ENCODE measurements at regions not wholly inside any gene's neighbourhood (a gene's known extent, or its start where the extent isn't known, plus 50 kb on each side); places are given as distances from the start of the nearest gene placed in this dataset.
"Not testable (repeated sequence)": the region's sequence is repeated elsewhere in the genome, so short reads cannot be mapped to it uniquely, and the experiment has no call there.

GRCh38 chr5:18270635-18271338 lies 636.5 kb downstream of the TAF11L14 start:
- no peak for DNase-seq

GRCh38 chr5:18276939-18277338 lies 642.7 kb downstream of the TAF11L14 start:
- no peak for DNase-seq

GRCh38 chr5:18281947-18282581 lies 647.8 kb downstream of the TAF11L14 start:
- peak; percentile 90 for DNase-seq

- DNase-seq = no peak
Measured at GRCh38 chr5:18285257-18285656, 651.0 kb downstream of the TAF11L14 start.

- DNase-seq = no peak
Measured at GRCh38 chr5:18292146-18292545, 657.9 kb downstream of the TAF11L14 start.

GRCh38 chr5:18295696-18296095 lies 661.4 kb downstream of the TAF11L14 start:
- DNase-seq = not testable (repeated sequence)

GRCh38 chr5:18299166-18299565 lies 664.9 kb downstream of the TAF11L14 start:
- no peak for DNase-seq

- DNase-seq = peak; percentile 46
Measured at GRCh38 chr5:18305288-18305924, 671.1 kb downstream of the TAF11L14 start.

- DNase-seq = no peak
Measured at GRCh38 chr5:18311266-18311665, 677.0 kb downstream of the TAF11L14 start.

GRCh38 chr5:18312016-18312415 lies 677.8 kb downstream of the TAF11L14 start:
- DNase-seq = no peak

- peak; percentile 58 for DNase-seq
Measured at GRCh38 chr5:18314192-18314778, 680.0 kb downstream of the TAF11L14 start.

- no peak for DNase-seq
Measured at GRCh38 chr5:18321262-18321942, 687.1 kb downstream of the TAF11L14 start.

GRCh38 chr5:18323891-18324290 lies 689.6 kb downstream of the TAF11L14 start:
- no peak for DNase-seq

- DNase-seq = no peak
Measured at GRCh38 chr5:18325431-18325830, 691.2 kb downstream of the TAF11L14 start.

GRCh38 chr5:18329328-18329727 lies 695.1 kb downstream of the TAF11L14 start:
- DNase-seq = no peak

GRCh38 chr5:18333841-18334240 lies 699.6 kb downstream of the TAF11L14 start:
- DNase-seq = no peak

- no peak for DNase-seq
Measured at GRCh38 chr5:18334949-18335348, 700.7 kb downstream of the TAF11L14 start.

- no peak for DNase-seq
Measured at GRCh38 chr5:18354828-18355227, 720.6 kb downstream of the TAF11L14 start.

GRCh38 chr5:18357486-18357885 lies 723.2 kb downstream of the TAF11L14 start:
- no peak for DNase-seq

GRCh38 chr5:18366234-18366633 lies 732.0 kb downstream of the TAF11L14 start:
- no peak for DNase-seq

- no peak for DNase-seq
Measured at GRCh38 chr5:18370531-18370930, 736.3 kb downstream of the TAF11L14 start.

- DNase-seq = peak; percentile 99
Measured at GRCh38 chr5:18375641-18376040, 741.4 kb downstream of the TAF11L14 start.

GRCh38 chr5:18378066-18378465 lies 743.8 kb downstream of the TAF11L14 start:
- no peak for DNase-seq

All from NCI-H1694 treated with DMSO at 0.1 percent for 48 hours (cell line).